Erythroblast (primary cell): ENCODE measurements at regions not wholly inside any gene's neighbourhood (a gene's known extent, or its start where the extent isn't known, plus 50 kb on each side); places are given as distances from the start of the nearest gene placed in this dataset.

Source experiments
- GATA1 ChIP-seq: IDR thresholded peaks from 2 replicates; pipeline ENCODE4 v1.6.1; 2011; ENCODE audit warnings: low read depth, mild to moderate bottlenecking, control low read depth, low read length, moderate library complexity
- POLR2A ChIP-seq: IDR thresholded peaks from 2 replicates; pipeline ENCODE4 v1.6.1; 2011; ENCODE audit warnings: mild to moderate bottlenecking, low read length

- no peak for TF ChIP-seq POLR2A
- TF ChIP-seq GATA1: no peak
Measured at GRCh38 chr15:97748576-97748975, 211.9 kb upstream of the ARRDC4 start.
